MM.1S (cell line): ENCODE measurements at regions not wholly inside any gene's neighbourhood (a gene's known extent, or its start where the extent isn't known, plus 50 kb on each side); places are given as distances from the start of the nearest gene placed in this dataset.

ENCODE experiments used
- DNase-seq: peaks from one replicate; pipeline ENCODE4 v3.0.0-alpha.2; 2015
- H2AFZ ChIP-seq: fragments of 300-600 bp; sonication (generic); 2 replicates; pipeline ENCODE4 v1.6.0; 2016; ENCODE audit warnings: antibody characterized with exemption, low read length
- H3F3A ChIP-seq: fragments of 300-600 bp; sonication (generic); 2 replicates; pipeline ENCODE4 v1.6.1; 2016; ENCODE audit warnings: mild to moderate bottlenecking, antibody characterized with exemption, low read length, moderate library complexity, mixed read lengths; ENCODE audit not compliant: insufficient read depth
- H3K27ac ChIP-seq: fragments of 300-600 bp; sonication (generic); 2 replicates; pipeline ENCODE4 v1.5.1; 2016; ENCODE audit warnings: mild to moderate bottlenecking, low read length
- H3K27me3 ChIP-seq: fragments of 300-600 bp; sonication (generic); replicated peaks from 2 replicates; pipeline ENCODE4 v1.6.0; 2016; ENCODE audit warnings: low read length; ENCODE audit not compliant: insufficient read depth
- H3K36me3 ChIP-seq: fragments of 300-600 bp; sonication (generic); replicated peaks from 2 replicates; pipeline ENCODE4 v1.6.1; 2016; ENCODE audit warnings: mild to moderate bottlenecking, low read length, mixed read lengths; ENCODE audit not compliant: insufficient read depth
- H3K4me1 ChIP-seq: fragments of 300-600 bp; sonication (generic); 2 replicates; pipeline ENCODE4 v1.6.1; 2016; ENCODE audit warnings: low read length, mixed read lengths
- H3K4me2 ChIP-seq: fragments of 300-600 bp; sonication (generic); 2 replicates; pipeline ENCODE4 v1.6.0; 2016; ENCODE audit warnings: low read depth, low read length
- H3K4me3 ChIP-seq: fragments of 300-600 bp; sonication (generic); 2 replicates; pipeline ENCODE4 v1.5.1; 2016; ENCODE audit warnings: low read length, mixed read lengths
- H3K79me2 ChIP-seq: fragments of 300-600 bp; sonication (generic); 2 replicates; pipeline ENCODE4 v1.6.1; 2016; ENCODE audit warnings: mixed run types, low read length, mixed read lengths
- H3K9ac ChIP-seq: fragments of 300-600 bp; sonication (generic); 2 replicates; pipeline ENCODE4 v1.6.1; 2016; ENCODE audit warnings: low read length, mixed read lengths
- H3K9me2 ChIP-seq: fragments of 300-600 bp; sonication (generic); replicated peaks from 2 replicates; pipeline ENCODE4 v1.6.1; 2016; ENCODE audit warnings: mild to moderate bottlenecking, low read length, mixed read lengths; ENCODE audit not compliant: insufficient read depth
- H3K9me3 ChIP-seq: fragments of 300-600 bp; sonication (generic); replicated peaks from 2 replicates; pipeline ENCODE4 v1.6.1; 2016; ENCODE audit warnings: mild to moderate bottlenecking, low read length, mixed read lengths; ENCODE audit not compliant: insufficient read depth
- H4K20me1 ChIP-seq: fragments of 300-600 bp; sonication (generic); 2 replicates; pipeline ENCODE4 v1.6.1; 2016; ENCODE audit warnings: mild to moderate bottlenecking, low read length, moderate library complexity, mixed read lengths; ENCODE audit not compliant: insufficient read depth
- CTCF ChIP-seq: fragments of 300-600 bp; sonication (generic); IDR thresholded peaks from 2 replicates; pipeline ENCODE4 v1.5.1; 2016; ENCODE audit warnings: antibody characterized with exemption, low read length, mixed read lengths
- EZH2 ChIP-seq: fragments of 300-600 bp; sonication (generic); optimal IDR thresholded peaks from 2 replicates; pipeline ENCODE3; 2017; ENCODE audit warnings: low read depth, mild to moderate bottlenecking, antibody characterized with exemption, low read length, mixed read lengths
- EZH2phosphoT487 ChIP-seq: fragments of 300-600 bp; sonication (generic); IDR thresholded peaks from 2 replicates; pipeline ENCODE4 v1.6.1; 2018; ENCODE audit warnings: antibody characterized with exemption, low read length

DNA sequence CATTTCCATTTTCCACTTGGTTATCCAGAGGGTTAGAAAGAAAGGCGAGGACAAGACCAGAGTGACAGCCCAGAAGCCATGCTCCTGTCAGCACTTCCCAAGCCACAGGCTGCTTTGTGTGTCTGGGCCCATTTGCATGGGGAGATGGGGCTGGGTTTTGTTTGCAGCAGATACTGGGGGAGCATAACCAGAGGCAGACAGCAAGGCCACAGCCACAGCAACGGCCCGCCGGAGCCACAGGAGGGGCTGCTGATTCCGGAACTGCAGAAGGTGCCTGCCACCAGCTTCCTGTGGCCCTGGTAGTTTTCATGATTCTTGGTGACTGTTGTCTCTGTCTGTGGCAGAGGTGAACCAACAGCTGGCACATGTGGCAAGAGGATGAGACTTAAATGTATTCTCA is 106.6 kb downstream of the DLL1 start:
- Histone ChIP-seq H3K9ac (no peak overlapping the region), H3K27me3 (no peaks in the 10 kb centered on the region)
- TF ChIP-seq EZH2 (no peak), CTCF (no peak), EZH2phosphoT487 (no peak)

GRCh38 chr6:170183521-170183920 is 107.4 kb downstream of the DLL1 start:
- TF ChIP-seq EZH2phosphoT487 (no peak), EZH2 (no peak), CTCF (no peak)
- no peak overlapping the region for H3K27ac ChIP-seq
- no peaks in the 10 kb centered on the region for H3K36me3 ChIP-seq
- H2AFZ ChIP-seq, result no peak overlapping the region
- no peak overlapping the region for H3K4me2 ChIP-seq
- H3K79me2 ChIP-seq, result no peaks in the 10 kb centered on the region
- H3F3A ChIP-seq, result no peaks in the 10 kb centered on the region
- no peaks in the 10 kb centered on the region for H3K27me3 ChIP-seq
- H3K4me3 ChIP-seq, result no peak overlapping the region
- no peak overlapping the region for H3K9ac ChIP-seq
- DNase-seq, result no peak
- no peaks in the 10 kb centered on the region for H4K20me1 ChIP-seq
- H3K9me3 ChIP-seq, result no peaks in the 10 kb centered on the region
- H3K4me1 ChIP-seq, result no peaks in the 10 kb centered on the region
- no peaks in the 10 kb centered on the region for H3K9me2 ChIP-seq

More for the DNA sequence above, 106.6 kb downstream of the DLL1 start:
- no peak overlapping the region for H3K4me2 ChIP-seq
- no peaks in the 10 kb centered on the region for H3K9me2 ChIP-seq
- H3K4me1 ChIP-seq, result no peaks in the 10 kb centered on the region
- H3K4me3 ChIP-seq, result no peak overlapping the region
- H3K79me2 ChIP-seq, result no peaks in the 10 kb centered on the region
- no peak for DNase-seq
- H2AFZ ChIP-seq, result no peak overlapping the region
- H3K36me3 ChIP-seq, result no peaks in the 10 kb centered on the region
- no peaks in the 10 kb centered on the region for H4K20me1 ChIP-seq
- H3F3A ChIP-seq, result no peaks in the 10 kb centered on the region
- no peaks in the 10 kb centered on the region for H3K9me3 ChIP-seq
- H3K27ac ChIP-seq, result no peak overlapping the region

DNA sequence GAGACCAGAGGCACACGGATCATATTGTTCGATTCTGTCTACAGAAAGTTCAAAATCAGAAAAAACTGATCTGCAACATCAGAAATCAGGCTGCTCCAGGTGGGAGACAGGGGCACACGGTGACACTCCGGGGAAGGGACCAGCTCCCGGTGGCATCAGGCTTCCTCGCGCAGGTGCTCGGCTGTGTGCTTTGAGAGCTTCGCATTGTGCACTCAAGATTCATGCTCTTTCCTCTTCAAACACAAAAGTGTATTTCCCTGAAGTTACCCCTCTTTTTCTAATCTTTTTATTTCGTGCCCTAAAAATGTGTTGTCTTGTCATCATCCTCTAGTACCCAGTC is 108.1 kb downstream of the DLL1 start:
- Histone ChIP-seq H3K4me3 (no peak overlapping the region), H3K27me3 (no peaks in the 10 kb centered on the region), H3K27ac (no peak overlapping the region)

DNA sequence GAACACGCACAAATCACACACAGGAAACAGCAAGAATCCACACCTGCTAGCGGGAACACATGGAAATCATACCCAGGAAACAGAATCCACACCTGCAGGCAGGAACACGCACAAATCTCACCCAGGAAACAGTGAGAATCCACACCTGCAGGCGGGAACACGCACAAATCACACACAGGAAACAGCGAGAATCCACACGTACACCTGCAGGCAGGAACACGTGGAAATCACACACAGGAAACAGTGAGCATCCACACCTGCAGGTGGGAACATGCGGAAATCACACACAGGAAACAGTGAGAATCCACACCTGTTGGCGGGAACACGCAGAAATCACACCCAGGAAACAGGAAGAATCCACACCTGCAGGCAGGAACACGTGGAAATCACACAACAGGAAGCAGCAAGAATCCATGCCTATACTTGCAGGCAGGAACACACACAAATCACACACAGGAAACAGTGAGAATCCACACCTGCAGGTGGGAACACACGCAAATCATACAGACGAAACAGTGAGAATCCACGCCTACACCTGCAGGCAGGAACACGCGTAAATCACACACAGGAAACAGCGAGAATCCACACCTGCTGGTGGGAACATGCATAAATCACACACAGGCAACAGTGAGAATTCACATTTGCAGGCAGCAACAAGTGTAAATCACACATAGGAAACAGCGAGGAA is 108.6 kb downstream of the DLL1 start:
- TF ChIP-seq CTCF (no peak), EZH2 (no peak), EZH2phosphoT487 (no peak)
- Histone ChIP-seq H3K9me3 (no peaks in the 10 kb centered on the region), H4K20me1 (no peaks in the 10 kb centered on the region), H3K79me2 (no peaks in the 10 kb centered on the region), H3K9me2 (no peaks in the 10 kb centered on the region), H3F3A (no peaks in the 10 kb centered on the region), H3K27me3 (no peaks in the 10 kb centered on the region), H3K4me3 (no peak overlapping the region), H3K4me2 (no peak overlapping the region), H3K9ac (no peak overlapping the region), H3K4me1 (no peaks in the 10 kb centered on the region), H2AFZ (no peak overlapping the region), H3K36me3 (no peaks in the 10 kb centered on the region), H3K27ac (no peak overlapping the region)
- DNase-seq, result no peak

More for the DNA sequence above, 108.1 kb downstream of the DLL1 start:
- H3K9me2 ChIP-seq, result no peaks in the 10 kb centered on the region
- TF ChIP-seq EZH2phosphoT487, result no peak
- H2AFZ ChIP-seq, result no peak overlapping the region
- H3K9me3 ChIP-seq, result no peaks in the 10 kb centered on the region
- H3F3A ChIP-seq, result no peaks in the 10 kb centered on the region
- no peaks in the 10 kb centered on the region for H3K4me1 ChIP-seq
- no peaks in the 10 kb centered on the region for H3K79me2 ChIP-seq
- no peaks in the 10 kb centered on the region for H4K20me1 ChIP-seq
- no peaks in the 10 kb centered on the region for H3K36me3 ChIP-seq
- no peak for DNase-seq
- H3K4me2 ChIP-seq, result no peak overlapping the region
- H3K9ac ChIP-seq, result no peak overlapping the region
